ENCODE measurements at regions not wholly inside any gene's neighbourhood (a gene's known extent, or its start where the extent isn't known, plus 50 kb on each side); places are given as distances from the start of the nearest gene placed in this dataset.

- TF ChIP-seq CTCF (IDR thresholded peaks at IDR 0.05; ENCODE audit: low read depth, low read length, missing input control) (peak; percentile 6), SP1 (IDR thresholded peaks at IDR 0.05) (no peak), REST (IDR thresholded peaks at IDR 0.05) (no peak), EGR1 (IDR thresholded peaks at IDR 0.05; ENCODE audit: low read depth in 2 of 2) (no peak), ZBTB33 (IDR thresholded peaks at IDR 0.05) (no peak), RAD21 (IDR thresholded peaks at IDR 0.05) (no peak), FOXA2 (IDR thresholded peaks at IDR 0.05) (no peak), TAF1 (conservative IDR thresholded peaks at IDR 0.05) (no peak), FOXA1 (IDR thresholded peaks at IDR 0.05) (no peak), GABPA (IDR thresholded peaks at IDR 0.05 in 1 of 2, conservative IDR thresholded peaks at IDR 0.05 in 1 of 2) (no peak)
Measured at GRCh38 chr13:46992383-46992952, 95.6 kb upstream of the HTR2A start.
